ENCODE measurements at regions not wholly inside any gene's neighbourhood (a gene's known extent, or its start where the extent isn't known, plus 50 kb on each side); places are given as distances from the start of the nearest gene placed in this dataset.
A peak's percentile ranks its signal among the peaks of the same experiment; 100 is the strongest.

DNA sequence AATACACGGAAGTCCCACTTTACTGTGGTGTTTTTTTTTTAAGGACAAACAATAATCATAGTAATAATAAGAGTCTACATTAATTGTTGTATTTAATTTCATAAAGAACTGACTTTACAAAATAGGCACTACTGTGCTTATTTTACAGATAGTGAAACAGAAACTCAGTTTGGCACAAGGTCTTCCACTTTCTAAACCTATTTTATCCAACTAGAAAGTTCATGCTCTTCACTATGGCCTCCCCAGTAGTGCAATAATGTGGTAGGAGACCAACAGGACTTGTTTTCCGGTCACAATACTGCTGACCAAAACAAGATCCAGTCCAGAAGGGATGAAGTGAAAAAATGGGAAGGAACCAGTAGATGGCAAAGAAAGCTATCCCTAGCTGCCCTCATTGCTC, 531.6 kb downstream of the CAAP1 start:
- intact Hi-C loops (cut with DNase I, micrococcal nuclease) = no loop called here
- DNase-seq = no peak
- ATAC-seq = no peak

DNA sequence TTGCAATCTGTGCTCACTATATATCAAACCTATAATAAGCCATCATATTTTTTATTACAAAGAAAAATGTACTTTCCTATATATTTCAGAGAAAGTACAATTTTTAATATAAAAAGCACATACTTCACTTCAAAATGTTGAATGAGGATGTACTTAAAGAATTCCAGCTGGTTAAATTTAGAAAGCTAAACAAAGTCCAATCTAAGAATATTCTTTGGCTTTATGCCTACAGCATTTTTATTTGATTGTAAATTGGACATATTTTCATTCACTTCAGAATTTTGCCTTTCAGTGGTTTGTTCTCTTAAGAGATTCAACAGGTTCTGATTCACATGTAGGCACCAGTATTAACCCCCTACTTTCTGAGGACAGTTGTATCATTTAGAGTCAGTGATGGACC, 533.8 kb downstream of the CAAP1 start:
- intact Hi-C loops (cut with DNase I, micrococcal nuclease) = no loop called here
- ATAC-seq (no peak), DNase-seq (no peak)

DNA sequence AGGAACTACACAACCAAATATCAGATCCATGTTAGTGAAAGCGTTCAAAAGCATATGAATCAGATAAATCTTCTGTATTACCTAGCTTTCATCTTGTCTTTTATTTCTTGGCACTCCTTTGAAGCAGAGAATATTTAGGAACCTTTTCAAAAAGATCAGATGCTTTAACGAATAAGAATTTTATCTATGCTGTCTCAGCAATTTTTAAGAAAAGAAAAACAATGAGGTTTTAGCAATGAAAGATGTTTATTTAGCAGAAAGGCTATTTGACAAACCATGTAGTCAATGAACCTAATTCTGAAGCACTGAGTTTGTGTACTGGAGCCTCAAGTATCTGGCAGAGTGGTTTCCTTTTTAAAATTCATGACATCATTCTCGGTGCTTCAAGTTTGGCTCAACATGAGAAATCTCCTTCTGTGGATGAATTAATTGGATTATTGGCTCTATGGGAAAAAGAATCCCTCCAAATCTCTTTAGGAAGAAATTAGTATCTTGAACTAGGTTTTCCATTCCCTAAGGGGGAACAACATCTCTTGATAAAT, 534.7 kb downstream of the CAAP1 start:
- DNase-seq = no peak
- no peak for ATAC-seq
- intact Hi-C loops (cut with DNase I, micrococcal nuclease) = no loop called here

- intact Hi-C loops (cut with DNase I, micrococcal nuclease) = no loop called here
- no peak for DNase-seq
- no peak for ATAC-seq
Observed at GRCh38 chr9:26356491-26356890, 536.1 kb downstream of the CAAP1 start.

DNA sequence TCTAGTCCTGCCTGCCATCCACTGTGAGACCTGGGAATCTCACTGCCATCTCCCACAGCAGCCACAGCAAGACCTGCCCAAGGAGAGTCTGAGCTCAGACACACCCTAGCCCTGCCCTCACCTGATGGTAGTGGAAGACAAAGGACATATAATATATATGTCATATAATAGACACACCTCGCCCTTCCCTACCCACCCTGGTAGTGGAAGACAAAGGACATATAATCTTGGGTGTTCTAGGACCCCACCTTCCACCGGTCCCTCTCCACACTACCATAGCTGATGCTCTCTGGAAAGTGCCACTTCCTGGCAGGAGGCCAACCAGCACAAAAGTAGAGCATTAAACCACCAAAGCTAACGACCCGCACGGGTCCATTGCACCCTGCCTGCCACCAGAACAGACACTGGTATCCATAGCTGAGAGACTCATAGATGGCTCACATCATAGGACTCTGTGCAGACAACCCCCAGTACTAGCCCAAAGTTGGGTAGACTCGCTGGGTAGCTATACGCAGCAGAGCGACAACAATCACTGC, 545.6 kb downstream of the CAAP1 start:
- peak; percentile 74 for ATAC-seq
- DNase-seq = peak in 1 of 2 donors; percentile 24

DNA sequence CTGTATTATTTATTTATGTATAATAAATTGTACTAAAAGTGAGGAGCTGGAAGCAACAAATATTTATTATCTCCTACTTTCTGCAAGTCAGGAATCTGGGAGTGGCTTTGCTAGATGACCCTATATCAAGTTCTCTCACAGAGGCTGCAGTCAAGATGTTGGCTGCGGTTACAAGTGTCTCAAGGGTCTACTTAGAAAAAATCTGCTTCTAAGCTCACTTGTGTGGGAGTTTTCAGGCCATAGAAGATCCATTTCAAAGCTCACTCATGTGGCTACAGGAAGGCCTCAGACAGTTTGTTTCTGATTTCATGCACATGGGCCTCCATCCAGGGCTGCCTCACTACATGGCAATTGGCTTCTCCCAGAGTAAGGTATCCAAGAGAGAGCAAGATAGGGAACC, 551.1 kb downstream of the CAAP1 start:
- intact Hi-C loops (cut with DNase I, micrococcal nuclease) = no loop called here
- DNase-seq (no peak), ATAC-seq (no peak)

More for the DNA sequence above, 545.6 kb downstream of the CAAP1 start:
- intact Hi-C loops (cut with DNase I, micrococcal nuclease) = no loop called here

DNA sequence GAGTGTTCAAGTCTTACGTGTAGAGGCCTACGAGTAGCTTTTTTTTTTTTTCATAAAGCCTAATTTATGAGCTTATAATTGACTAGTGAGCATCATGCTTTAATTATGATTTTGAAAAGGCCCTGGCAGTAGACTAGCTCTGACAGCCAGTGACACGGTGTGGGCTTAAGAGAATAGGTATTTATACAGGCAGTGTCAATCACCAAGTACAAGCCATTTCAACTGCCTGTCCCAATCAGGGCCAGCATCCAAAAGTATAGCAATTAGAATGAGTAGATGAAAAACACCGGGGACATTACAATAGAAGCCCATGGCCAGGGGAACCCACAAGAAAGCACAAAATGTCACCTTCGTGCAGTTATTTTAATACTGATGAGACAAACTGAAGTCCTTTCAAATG, 552.8 kb downstream of the CAAP1 start:
- ATAC-seq = no peak
- intact Hi-C loops (cut with DNase I, micrococcal nuclease) = no loop called here
- no peak for DNase-seq

DNA sequence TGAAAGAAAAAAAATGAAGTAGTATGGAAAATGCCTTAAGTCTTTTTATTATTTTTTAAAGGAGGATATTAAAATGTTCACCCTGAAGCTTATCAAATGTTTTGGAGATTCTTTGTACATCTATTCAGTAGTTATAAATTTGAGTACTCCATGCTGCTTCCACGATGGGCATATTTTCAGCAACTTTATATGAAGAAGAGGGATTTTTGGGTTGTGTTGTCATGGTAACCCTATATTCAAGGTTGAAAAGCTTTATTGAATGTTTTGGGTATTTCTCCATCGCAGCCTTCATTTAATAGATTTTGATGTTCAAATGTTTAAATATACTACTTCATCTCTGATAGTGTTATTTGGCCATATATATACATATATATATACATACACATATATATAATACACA, 557.5 kb downstream of the CAAP1 start:
- DNase-seq = no peak
- no peak for ATAC-seq
- intact Hi-C loops (cut with DNase I, micrococcal nuclease) = no loop called here

GRCh38 chr9:26334706-26335105, 557.9 kb downstream of the CAAP1 start:
- no peak for ATAC-seq
- DNase-seq = no peak
- intact Hi-C loops (cut with DNase I, micrococcal nuclease) = no loop called here

- peak; percentile 71 for ATAC-seq
- DNase-seq = no peak
- intact Hi-C loops (cut with DNase I, micrococcal nuclease) = no loop called here
Observed at GRCh38 chr9:26331223-26331622, 561.4 kb downstream of the CAAP1 start.

DNA sequence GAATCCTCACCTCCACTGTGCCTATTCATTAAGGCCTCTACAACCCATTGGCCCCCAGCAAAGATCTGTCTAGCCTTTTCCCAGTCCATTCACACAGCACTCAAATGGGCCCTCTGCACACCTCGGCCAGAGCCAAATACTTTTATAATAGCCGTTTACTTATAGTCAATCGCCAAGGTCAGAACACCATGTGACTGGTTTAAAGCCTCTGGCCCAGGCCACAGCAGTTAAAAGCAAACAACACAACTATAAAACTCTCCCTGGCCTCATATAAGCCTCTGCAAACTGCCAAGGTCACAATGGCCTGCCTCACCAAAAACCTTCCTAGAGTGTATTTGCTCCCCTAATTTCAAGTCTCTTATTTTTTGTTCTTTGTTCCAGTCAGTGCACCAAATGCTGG, 562.6 kb downstream of the CAAP1 start:
- ATAC-seq (peak; percentile 94), DNase-seq (peak; percentile 26 to 38)
- intact Hi-C loops (cut with DNase I, micrococcal nuclease) = no loop called here

GRCh38 chr9:26326563-26326962, 566.0 kb downstream of the CAAP1 start:
- ATAC-seq = peak; percentile 50
- peak in 1 of 2 donors; percentile 6 for DNase-seq

GRCh38 chr9:26325444-26325829, 567.2 kb downstream of the CAAP1 start:
- ATAC-seq (no peak), DNase-seq (no peak)
- intact Hi-C loops (cut with DNase I, micrococcal nuclease) = no loop called here

More at GRCh38 chr9:26326563-26326962, 566.0 kb downstream of the CAAP1 start:
- intact Hi-C loops (cut with DNase I, micrococcal nuclease) = no loop called here

GRCh38 chr9:26324786-26325443, 567.7 kb downstream of the CAAP1 start:
- no peak for DNase-seq
- ATAC-seq = no peak
- intact Hi-C loops (cut with DNase I, micrococcal nuclease) = no loop called here

DNA sequence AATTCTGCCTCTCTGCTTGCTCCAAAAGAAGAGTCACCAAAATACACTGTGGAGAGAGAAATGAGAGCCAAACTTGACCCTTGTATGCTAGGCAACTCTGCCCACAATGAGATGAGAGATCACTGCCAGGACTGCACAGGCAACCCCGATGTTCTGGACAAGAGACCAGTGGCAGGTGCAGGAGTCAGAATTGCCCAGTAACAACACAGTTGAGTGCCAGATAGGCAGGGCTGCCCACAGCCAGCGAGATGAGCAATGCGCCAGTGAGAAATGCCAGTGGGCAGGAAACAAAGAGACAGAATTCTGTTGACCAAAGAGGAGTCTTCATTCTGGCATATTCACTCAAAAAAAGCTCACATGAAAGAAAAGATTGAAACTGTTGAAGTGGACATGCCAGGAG, 570.7 kb downstream of the CAAP1 start:
- DNase-seq (no peak), ATAC-seq (no peak)
- intact Hi-C loops (cut with DNase I, micrococcal nuclease) = no loop called here

DNA sequence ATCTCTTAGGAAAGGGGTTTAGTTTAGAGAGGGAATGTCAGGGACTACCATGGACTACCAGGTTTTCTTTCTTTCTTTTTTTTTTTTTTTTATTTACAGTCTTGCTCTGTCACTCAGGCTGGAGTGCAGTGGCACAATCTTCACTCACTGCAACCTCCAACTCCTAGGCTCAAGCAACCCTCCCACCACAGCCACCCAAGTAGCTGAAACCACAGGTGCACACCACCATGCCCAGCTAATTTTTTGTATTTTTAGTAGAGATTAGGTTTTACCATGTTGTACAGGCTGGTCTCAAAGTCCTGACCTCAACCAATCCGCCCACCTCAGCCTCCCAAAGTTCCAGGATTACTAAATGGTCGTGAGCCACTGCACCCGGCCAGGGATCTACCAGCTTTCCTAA, 572.7 kb downstream of the CAAP1 start:
- intact Hi-C loops (cut with DNase I, micrococcal nuclease) = no loop called here
- no peak for ATAC-seq

DNA sequence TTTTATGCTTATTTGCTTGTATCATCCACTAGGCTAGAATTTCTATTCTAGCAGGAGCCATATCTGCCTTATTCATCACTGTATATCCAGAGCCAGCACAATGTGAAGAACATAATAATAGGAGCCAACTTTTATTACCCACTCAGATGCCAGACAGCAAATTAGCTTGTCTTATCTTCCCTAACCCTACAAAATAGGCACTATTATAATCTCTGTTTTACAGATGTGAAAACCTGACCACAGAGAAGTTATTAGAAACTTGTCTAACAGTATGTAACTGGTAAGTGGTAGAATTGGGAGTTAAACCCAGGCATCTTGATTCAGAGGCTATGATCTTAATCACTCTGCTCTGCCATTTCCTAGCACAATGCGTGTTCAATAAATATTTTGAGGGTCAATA, 579.5 kb downstream of the CAAP1 start:
- ATAC-seq = no peak
- intact Hi-C loops (cut with DNase I, micrococcal nuclease) = no loop called here

More for the DNA sequence above, 572.7 kb downstream of the CAAP1 start:
- DNase-seq = no peak

DNA sequence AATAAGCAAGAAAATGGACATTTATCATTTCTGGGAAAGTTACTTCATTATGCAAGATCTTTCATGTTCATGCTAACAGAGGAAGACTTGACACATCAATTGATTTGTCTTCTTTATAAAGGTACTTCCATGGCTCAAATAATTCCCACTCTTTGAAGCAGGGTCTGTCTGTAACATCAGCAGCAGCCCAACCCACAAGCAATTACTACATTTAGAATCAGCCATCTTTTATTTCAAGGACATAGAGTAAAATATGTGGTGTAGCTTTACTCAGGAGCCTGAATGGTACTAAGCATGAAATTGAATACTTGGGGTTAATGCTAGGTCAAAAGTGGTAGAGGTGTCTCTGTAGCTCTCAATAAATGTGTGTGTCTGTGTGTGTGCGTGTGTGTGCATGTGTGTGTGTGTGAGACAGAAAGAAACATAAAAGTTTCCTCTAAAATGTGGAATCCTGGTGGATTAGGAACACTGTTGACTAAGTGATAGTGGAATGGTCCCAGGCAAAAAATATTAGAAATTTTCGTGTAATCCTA, 581.1 kb downstream of the CAAP1 start:
- no peak for ATAC-seq

More for the DNA sequence above, 579.5 kb downstream of the CAAP1 start:
- DNase-seq = no peak

DNA sequence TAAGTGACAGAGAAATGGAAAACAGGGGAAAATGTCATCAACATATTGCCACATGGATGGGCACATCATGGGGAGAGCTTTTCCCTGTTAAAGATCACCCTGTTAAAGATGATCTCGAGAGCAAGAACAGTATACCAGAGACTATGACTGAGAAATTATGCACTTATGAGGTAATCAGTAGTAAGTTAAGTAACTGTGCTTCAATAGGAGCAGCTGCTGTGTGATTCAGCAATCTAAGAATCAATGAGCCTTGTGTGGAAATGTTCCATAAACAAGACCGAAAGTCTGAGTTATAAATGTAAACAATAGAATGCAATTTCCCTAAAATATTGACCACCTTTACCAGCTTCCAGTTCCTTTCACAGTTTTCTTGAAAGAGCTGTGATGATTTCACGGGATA, 582.3 kb downstream of the CAAP1 start:
- intact Hi-C loops (cut with DNase I, micrococcal nuclease) = no loop called here
- ATAC-seq (no peak), DNase-seq (no peak)

More for the DNA sequence above, 581.1 kb downstream of the CAAP1 start:
- intact Hi-C loops (cut with DNase I, micrococcal nuclease) = no loop called here
- no peak for DNase-seq

- intact Hi-C loops (cut with DNase I, micrococcal nuclease) = no loop called here
- no peak for ATAC-seq
- DNase-seq = no peak
Observed at GRCh38 chr9:26308328-26308727, 584.3 kb downstream of the CAAP1 start.

DNA sequence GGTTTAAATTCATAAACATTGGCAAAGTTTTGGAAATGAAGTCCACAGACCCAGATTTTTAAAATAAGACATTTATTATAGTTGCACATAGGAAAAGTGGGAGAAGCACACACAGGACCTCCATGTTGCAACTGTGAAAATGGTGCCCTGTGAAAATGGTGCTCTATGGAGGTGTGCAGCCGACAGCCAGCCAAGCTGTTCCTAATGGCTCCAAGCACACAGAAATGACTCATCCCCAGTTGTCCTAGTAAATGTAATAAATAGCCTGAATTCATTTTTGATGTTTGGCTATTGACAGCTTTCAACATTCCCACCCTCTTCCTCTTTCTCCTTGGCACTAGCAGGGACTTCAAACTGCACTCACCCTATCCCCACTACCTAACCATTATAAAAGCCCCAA, 590.9 kb downstream of the CAAP1 start:
- intact Hi-C loops (cut with DNase I, micrococcal nuclease) = no loop called here
- ATAC-seq (no peak), DNase-seq (no peak)

Measured in left colon (tissue), 2 donors.